GM12878 (cell line): ENCODE measurements at regions not wholly inside any gene's neighbourhood (a gene's known extent, or its start where the extent isn't known, plus 50 kb on each side); places are given as distances from the start of the nearest gene placed in this dataset.
A peak's percentile ranks its signal among the peaks of the same experiment; 100 is the strongest.

Experiments used
- CTCF ChIP-seq, 3 experiments: IDR thresholded peaks in 2 of 3; conservative IDR thresholded peaks in 1 of 3; 2 replicates each; pipeline ENCODE4 v1.5.1; 2011; ENCODE audit warnings: low read depth in 3 of 3, low read length in 3 of 3, mild to moderate bottlenecking in 3 of 3, control low read depth in 2 of 3, moderate library complexity in 2 of 3, inconsistent platforms in 1 of 3, mixed read lengths in 1 of 3; ENCODE audit not compliant: control insufficient read depth in 2 of 3, insufficient read depth in 1 of 3; ENCODE audit errors: extremely low read depth in 1 of 3
- EGR1 ChIP-seq, 2 experiments: IDR thresholded peaks; 1 replicate in 1 of 2; 2 replicates in 1 of 2; pipeline ENCODE4 v1.6.1; 2011 to 2012; ENCODE audit warnings: low read depth in 2 of 2, low read length in 2 of 2, borderline replicate concordance in 1 of 2, mild to moderate bottlenecking in 1 of 2, moderate library complexity in 1 of 2
- JUNB ChIP-seq: IDR thresholded peaks from 2 replicates; pipeline ENCODE4 v1.6.1; 2016; ENCODE audit warnings: antibody characterized with exemption, mild to moderate bottlenecking
- NFIC ChIP-seq: IDR thresholded peaks from 2 replicates; pipeline ENCODE4 v1.6.1; 2012; ENCODE audit warnings: low read depth, mild to moderate bottlenecking, inconsistent platforms, low read length, moderate library complexity
- POLR2A ChIP-seq: IDR thresholded peaks from 2 replicates; pipeline ENCODE4 v1.6.1; 2011; ENCODE audit warnings: low read depth, mild to moderate bottlenecking, low read length
- SIN3A ChIP-seq: IDR thresholded peaks from 2 replicates; pipeline ENCODE4 v1.6.1; 2012; ENCODE audit warnings: low read depth, low read length, improper control_type of control experiment
- SP1 ChIP-seq: IDR thresholded peaks from one replicate; pipeline ENCODE4 v1.6.1; 2011; ENCODE audit warnings: low read depth, low read length
- STAT1 ChIP-seq: fragments of 450-650 bp; conservative IDR thresholded peaks from 2 replicates; pipeline ENCODE4 v1.6.1; 2014; ENCODE audit warnings: antibody characterized with exemption, mild to moderate bottlenecking
- STAT3 ChIP-seq: IDR thresholded peaks from 2 replicates; pipeline ENCODE4 v1.6.1; 2011; ENCODE audit warnings: low read depth, low read length, improper control_type of control experiment
- TAF1 ChIP-seq: IDR thresholded peaks from 2 replicates; pipeline ENCODE4 v1.6.1; 2011; ENCODE audit warnings: mild to moderate bottlenecking, low read depth, low read length, borderline replicate concordance
- ZNF592 ChIP-seq: fragments of 450-650 bp; IDR thresholded peaks from 2 replicates; pipeline ENCODE4 v1.6.1; 2017; ENCODE audit warnings: mild to moderate bottlenecking, moderate library complexity

- TF ChIP-seq POLR2A (no peak), EGR1 (IDR thresholded peaks at IDR 0.05; ENCODE audit: borderline replicate concordance in 1 of 2, low read depth in 2 of 2, low read length in 2 of 2) (no peak), JUNB (no peak), STAT1 (no peak), CTCF (IDR thresholded peaks at IDR 0.05 in 2 of 3, conservative IDR thresholded peaks at IDR 0.05 in 1 of 3; ENCODE audit: control insufficient read depth in 2 of 3, extremely low read depth in 1 of 3, insufficient read depth in 1 of 3, low read depth in 3 of 3, low read length in 3 of 3) (peak; percentile 93 to 99 (median 95)), ZNF592 (no peak), TAF1 (no peak), STAT3 (no peak), SP1 (no peak), SIN3A (no peak), NFIC (no peak)
Observed at GRCh38 chr16:66315210-66315825, 51.2 kb upstream of the CDH5 start.
